Neural progenitor cell (in vitro differentiated cells): ENCODE measurements at regions not wholly inside any gene's neighbourhood (a gene's known extent, or its start where the extent isn't known, plus 50 kb on each side); places are given as distances from the start of the nearest gene placed in this dataset.
A peak's percentile ranks its signal among the peaks of the same experiment; 100 is the strongest.

Source experiments
- DNase-seq: peaks from one replicate; pipeline ENCODE4 v3.0.0-alpha.2; 2016; ENCODE audit warnings: low spot score
- H2AFZ ChIP-seq: fragments of 200-600 bp; sonication (generic); replicated peaks from 2 replicates; pipeline ENCODE4 v1.6.1; 2016; ENCODE audit warnings: antibody characterized with exemption
- H3F3A ChIP-seq: fragments of 200-600 bp; sonication (generic); 2 replicates; pipeline ENCODE4 v1.6.1; 2016; ENCODE audit warnings: antibody characterized with exemption, low read depth
- H3K27ac ChIP-seq: fragments of 200-600 bp; sonication (generic); 2 replicates; pipeline ENCODE4 v1.5.1; 2016; ENCODE audit warnings: mild to moderate bottlenecking
- H3K27me3 ChIP-seq: fragments of 200-600 bp; sonication (generic); 2 replicates; pipeline ENCODE4 v1.6.1; 2016; ENCODE audit warnings: mild to moderate bottlenecking, moderate library complexity
- H3K36me3 ChIP-seq: fragments of 200-600 bp; sonication (generic); 2 replicates; pipeline ENCODE4 v1.5.1; 2016
- H3K4me1 ChIP-seq: fragments of 200-600 bp; sonication (generic); 2 replicates; pipeline ENCODE4 v1.6.1; 2016; ENCODE audit warnings: mixed run types
- H3K4me2 ChIP-seq: fragments of 200-600 bp; sonication (generic); 2 replicates; pipeline ENCODE4 v1.6.1; 2016
- H3K4me3 ChIP-seq: fragments of 200-600 bp; sonication (generic); 2 replicates; pipeline ENCODE4 v1.5.1; 2016
- H3K79me2 ChIP-seq: fragments of 200-600 bp; sonication (generic); 2 replicates; pipeline ENCODE4 v1.6.1; 2016; ENCODE audit warnings: low read depth
- H3K9ac ChIP-seq: fragments of 200-600 bp; sonication (generic); 2 replicates; pipeline ENCODE4 v1.6.1; 2016
- H3K9me3 ChIP-seq: fragments of 200-600 bp; sonication (generic); 2 replicates; pipeline ENCODE4 v1.5.1; 2016; ENCODE audit warnings: low read depth
- H4K20me1 ChIP-seq: fragments of 200-600 bp; sonication (generic); 2 replicates; pipeline ENCODE4 v1.6.1; 2016; ENCODE audit warnings: low read depth
- H3K27ac Mint-ChIP-seq: 3 replicates; pipeline ENCODE4 v1.8.0; 2021; ENCODE audit warnings: mixed read lengths
- H3K27me3 Mint-ChIP-seq: 2 replicates; pipeline ENCODE4 v1.8.0; 2022; ENCODE audit warnings: low read depth, mild to moderate bottlenecking, inconsistent platforms, moderate library complexity, mixed read lengths; ENCODE audit not compliant: insufficient read depth
- H3K36me3 Mint-ChIP-seq: 3 replicates; pipeline ENCODE4 v1.8.0; 2021; ENCODE audit warnings: mixed read lengths
- H3K4me1 Mint-ChIP-seq: 3 replicates; pipeline ENCODE4 v1.8.0; 2021; ENCODE audit warnings: mixed read lengths
- H3K4me3 Mint-ChIP-seq: 3 replicates; pipeline ENCODE4 v1.8.0; 2021; ENCODE audit warnings: mild to moderate bottlenecking, moderate library complexity, mixed read lengths
- H3K9me3 Mint-ChIP-seq: 3 replicates; pipeline ENCODE4 v1.8.0; 2020; ENCODE audit warnings: mixed read lengths
- EZH2 ChIP-seq: fragments of 200-600 bp; sonication (generic); IDR thresholded peaks from 2 replicates; pipeline ENCODE4 v1.6.1; 2017; ENCODE audit warnings: antibody characterized with exemption, mild to moderate bottlenecking, moderate library complexity
- EZH2phosphoT487 ChIP-seq: fragments of 200-600 bp; sonication (generic); IDR thresholded peaks from 2 replicates; pipeline ENCODE4 v1.6.1; 2017; ENCODE audit warnings: antibody characterized with exemption
- TF ChIP-seq, protein P1 (sequence below): fragments of 200-600 bp; sonication (generic); IDR thresholded peaks from 2 replicates; pipeline ENCODE4 v1.5.1; 2017; ENCODE audit warnings: antibody characterized with exemption, mild to moderate bottlenecking

DNA sequence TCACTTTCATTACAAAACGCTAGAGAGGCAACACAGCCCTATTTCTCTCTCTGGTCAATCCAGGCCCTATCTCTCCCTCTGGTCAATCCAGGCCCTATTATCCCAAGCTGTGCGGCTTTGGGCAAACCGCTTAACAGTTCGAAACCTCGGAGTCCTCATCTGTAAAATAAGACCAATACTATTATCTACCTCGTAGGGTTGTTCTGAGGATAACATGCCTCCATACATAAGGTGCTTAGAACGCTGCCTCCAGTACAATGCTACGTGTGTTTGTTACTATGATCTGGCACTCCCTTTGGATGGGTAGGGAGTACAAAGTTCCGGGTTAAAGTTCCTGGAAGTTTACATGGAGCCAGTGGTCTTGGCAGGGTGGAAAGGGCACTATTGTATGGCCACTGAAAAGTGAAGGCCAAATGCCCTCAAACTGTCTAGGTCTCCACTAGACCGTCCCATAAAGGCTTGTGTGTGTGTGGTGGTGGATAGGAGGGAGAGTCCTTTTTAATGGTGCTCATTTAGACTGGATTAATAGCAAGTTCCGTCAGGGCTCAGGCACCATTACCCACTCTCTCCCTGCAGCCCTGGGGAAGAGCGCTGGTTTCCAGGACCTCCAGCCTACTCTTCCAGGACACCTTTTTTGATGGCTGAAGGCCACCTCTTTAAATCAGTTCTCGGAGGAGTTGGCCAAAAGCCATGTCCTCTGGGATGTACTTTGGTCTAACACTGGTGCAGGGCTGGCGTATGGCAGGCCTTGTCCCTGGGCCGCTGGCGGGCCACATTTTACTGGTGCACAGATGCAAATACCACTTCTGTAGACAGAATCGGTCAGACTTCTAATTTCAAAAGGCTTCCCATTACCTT lies 75.6 kb upstream of the BCOR start:
- Mint-ChIP-seq H3K27ac (no peak overlapping the region), H3K4me3 (peak overlapping the region; percentile 70), H3K9me3 (peaks cover 15% of the 10 kb centered on the region), H3K36me3 (peaks cover 4% of the 10 kb centered on the region), H3K4me1 (peaks cover 34% of the 10 kb centered on the region), H3K27me3 (peaks cover 11% of the 10 kb centered on the region)
- Histone ChIP-seq H3K27ac (no peak overlapping the region), H3K36me3 (no peaks in the 10 kb centered on the region), H3K9me3 (no peaks in the 10 kb centered on the region), H3K27me3 (peaks cover 53% of the 10 kb centered on the region), H4K20me1 (peaks cover 5% of the 10 kb centered on the region), H3F3A (peaks cover 64% of the 10 kb centered on the region), H3K4me3 (no peak overlapping the region), H3K4me1 (peaks cover 6% of the 10 kb centered on the region), H3K79me2 (peaks cover 18% of the 10 kb centered on the region), H2AFZ (no peak overlapping the region), H3K4me2 (peak overlapping the region; percentile 85), H3K9ac (no peak overlapping the region)
- peak; percentile 5 for DNase-seq
- TF ChIP-seq, protein P1, sequence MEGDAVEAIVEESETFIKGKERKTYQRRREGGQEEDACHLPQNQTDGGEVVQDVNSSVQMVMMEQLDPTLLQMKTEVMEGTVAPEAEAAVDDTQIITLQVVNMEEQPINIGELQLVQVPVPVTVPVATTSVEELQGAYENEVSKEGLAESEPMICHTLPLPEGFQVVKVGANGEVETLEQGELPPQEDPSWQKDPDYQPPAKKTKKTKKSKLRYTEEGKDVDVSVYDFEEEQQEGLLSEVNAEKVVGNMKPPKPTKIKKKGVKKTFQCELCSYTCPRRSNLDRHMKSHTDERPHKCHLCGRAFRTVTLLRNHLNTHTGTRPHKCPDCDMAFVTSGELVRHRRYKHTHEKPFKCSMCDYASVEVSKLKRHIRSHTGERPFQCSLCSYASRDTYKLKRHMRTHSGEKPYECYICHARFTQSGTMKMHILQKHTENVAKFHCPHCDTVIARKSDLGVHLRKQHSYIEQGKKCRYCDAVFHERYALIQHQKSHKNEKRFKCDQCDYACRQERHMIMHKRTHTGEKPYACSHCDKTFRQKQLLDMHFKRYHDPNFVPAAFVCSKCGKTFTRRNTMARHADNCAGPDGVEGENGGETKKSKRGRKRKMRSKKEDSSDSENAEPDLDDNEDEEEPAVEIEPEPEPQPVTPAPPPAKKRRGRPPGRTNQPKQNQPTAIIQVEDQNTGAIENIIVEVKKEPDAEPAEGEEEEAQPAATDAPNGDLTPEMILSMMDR = no peak
- TF ChIP-seq EZH2 (no peak), EZH2phosphoT487 (no peak)

DNA sequence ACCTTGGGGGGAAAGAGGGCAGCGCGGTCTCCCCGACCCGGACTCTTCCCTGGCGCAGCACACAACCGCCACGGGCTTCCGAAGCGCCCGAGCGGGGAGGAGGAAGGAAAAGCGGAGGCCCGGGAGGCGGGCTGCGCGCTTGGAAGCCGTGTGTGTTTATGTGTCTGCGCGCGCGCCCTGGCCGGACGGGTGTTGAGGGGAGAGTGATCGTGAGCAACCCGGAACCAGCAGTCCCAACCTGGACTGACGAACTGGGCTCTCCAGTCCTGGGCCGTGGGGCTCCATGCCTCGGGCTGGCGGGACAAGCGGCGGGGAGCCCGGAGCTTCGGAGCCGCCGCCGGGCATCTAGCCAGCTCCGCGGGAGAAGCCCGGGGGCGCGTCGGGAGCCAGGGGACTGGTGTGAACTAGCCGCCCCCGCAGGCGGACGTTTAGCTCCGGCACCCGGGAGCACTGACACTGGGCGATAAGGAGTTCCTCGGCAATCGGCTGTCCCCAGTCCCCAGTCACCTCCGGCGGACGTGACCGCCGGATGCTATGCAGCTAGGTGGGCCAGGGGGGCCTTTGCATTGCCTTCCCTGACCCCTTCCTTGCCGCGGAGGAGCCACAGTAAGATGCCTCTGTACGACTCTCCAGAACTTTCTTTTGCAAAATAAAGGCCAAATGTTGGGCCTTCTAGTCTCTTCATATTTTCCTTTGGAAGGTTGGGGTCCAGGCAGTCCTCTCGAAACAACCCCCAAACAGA lies 74.8 kb upstream of the BCOR start:
- Histone ChIP-seq H2AFZ (no peak overlapping the region), H3F3A (peaks cover 63% of the 10 kb centered on the region), H3K36me3 (no peaks in the 10 kb centered on the region), H3K27ac (no peak overlapping the region), H3K4me1 (peaks cover 14% of the 10 kb centered on the region), H3K79me2 (peaks cover 18% of the 10 kb centered on the region), H3K4me2 (peak overlapping the region; percentile 77), H3K9me3 (no peaks in the 10 kb centered on the region), H3K27me3 (peaks cover 61% of the 10 kb centered on the region), H3K4me3 (peak overlapping the region; percentile 44), H3K9ac (no peak overlapping the region), H4K20me1 (peaks cover 6% of the 10 kb centered on the region)
- TF ChIP-seq EZH2phosphoT487 (no peak), EZH2 (no peak)
- TF ChIP-seq, protein P1 = no peak
- Mint-ChIP-seq H3K27me3 (peaks cover 11% of the 10 kb centered on the region), H3K9me3 (peaks cover 15% of the 10 kb centered on the region), H3K36me3 (peaks cover 4% of the 10 kb centered on the region), H3K4me3 (peak overlapping the region; percentile 75), H3K27ac (no peak overlapping the region), H3K4me1 (peaks cover 40% of the 10 kb centered on the region)
- DNase-seq = peak; percentile 58

DNA sequence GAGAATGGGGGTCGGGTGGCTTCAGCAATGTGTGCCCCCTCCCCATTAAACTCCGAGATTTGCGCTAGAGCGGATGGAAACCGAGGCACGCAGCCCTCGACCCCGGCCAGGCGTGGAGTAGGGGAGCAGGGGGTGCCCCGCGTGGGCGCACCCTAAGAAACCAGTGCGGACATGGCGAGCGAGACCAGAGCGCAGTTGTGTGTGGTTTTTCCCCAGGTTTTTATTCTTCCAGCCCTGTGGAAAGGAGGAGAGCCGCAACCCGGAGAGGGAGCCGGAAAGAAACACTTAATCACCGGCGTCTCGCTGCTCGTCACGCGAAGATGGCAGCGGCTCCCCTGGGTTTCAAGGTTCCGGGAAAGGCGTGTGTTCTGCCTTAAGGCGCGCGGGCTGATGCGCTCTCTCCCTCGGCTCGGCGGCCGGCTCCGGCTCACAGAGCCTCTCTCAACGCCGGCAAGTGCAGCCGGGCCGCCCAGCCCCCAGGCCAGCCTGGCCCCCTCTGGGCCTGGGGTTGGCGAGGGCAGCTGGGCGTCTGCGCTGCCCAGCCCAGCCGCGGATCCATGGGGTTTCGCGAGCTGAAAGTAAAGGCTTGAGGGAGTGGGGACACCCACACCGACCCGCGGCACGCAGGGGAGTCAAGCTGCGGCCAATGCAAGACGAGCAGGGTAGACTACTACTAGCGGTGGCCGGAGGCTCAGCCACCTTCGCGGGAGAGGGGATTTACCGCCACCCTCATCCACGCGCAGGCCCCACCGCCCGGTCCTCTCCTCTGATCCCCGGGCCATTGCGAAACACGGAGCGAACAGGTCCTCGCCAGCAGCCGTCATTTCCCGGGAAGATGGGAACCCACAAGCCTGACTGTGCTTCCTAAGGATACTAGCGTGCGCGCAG lies 74.0 kb upstream of the BCOR start:
- H3K27ac Mint-ChIP-seq = no peak overlapping the region
- H3K79me2 ChIP-seq = peaks cover 18% of the 10 kb centered on the region
- H3K4me1 ChIP-seq = peaks cover 23% of the 10 kb centered on the region
- H3K4me3 Mint-ChIP-seq = peak overlapping the region; percentile 75
- H3K27me3 Mint-ChIP-seq = peaks cover 11% of the 10 kb centered on the region
- TF ChIP-seq EZH2 (peak; percentile 75), EZH2phosphoT487 (peak; percentile 53)
- TF ChIP-seq, protein P1 = no peak
- H3K27me3 ChIP-seq = peaks cover 69% of the 10 kb centered on the region
- peaks cover 4% of the 10 kb centered on the region for H3K36me3 Mint-ChIP-seq
- H3K9me3 Mint-ChIP-seq = peaks cover 15% of the 10 kb centered on the region
- H3K4me3 ChIP-seq = peak overlapping the region; percentile 44
- no peaks in the 10 kb centered on the region for H3K9me3 ChIP-seq
- no peak overlapping the region for H2AFZ ChIP-seq
- peaks cover 14% of the 10 kb centered on the region for H4K20me1 ChIP-seq
- no peak overlapping the region for H3K9ac ChIP-seq
- H3F3A ChIP-seq = peaks cover 57% of the 10 kb centered on the region
- peaks cover 48% of the 10 kb centered on the region for H3K4me1 Mint-ChIP-seq
- H3K27ac ChIP-seq = no peak overlapping the region
- peak; percentile 64 for DNase-seq
- H3K4me2 ChIP-seq = peak overlapping the region; percentile 77
- H3K36me3 ChIP-seq = no peaks in the 10 kb centered on the region
